ENCODE measurements at regions not wholly inside any gene's neighbourhood (a gene's known extent, or its start where the extent isn't known, plus 50 kb on each side); places are given as distances from the start of the nearest gene placed in this dataset.
"Not testable (repeated sequence)": the region's sequence is repeated elsewhere in the genome, so short reads cannot be mapped to it uniquely, and the experiment has no call there.

- H3K4me1 Mint-ChIP-seq (ENCODE audit: low read depth); intact Hi-C loops (cut with micrococcal nuclease); H3K9me3 Mint-ChIP-seq; H3K27me3 Mint-ChIP-seq (ENCODE audit: insufficient read depth); H3K4me3 Mint-ChIP-seq; H3K36me3 Mint-ChIP-seq (ENCODE audit: low read depth); DNase-seq (ENCODE audit: low spot score); H3K27ac Mint-ChIP-seq: not testable (repeated sequence)
Observed at GRCh38 chr3:81812098-81812497, 50.7 kb upstream of the GBE1 start.
